Panc1 (cell line): ENCODE measurements at regions not wholly inside any gene's neighbourhood (a gene's known extent, or its start where the extent isn't known, plus 50 kb on each side); places are given as distances from the start of the nearest gene placed in this dataset.

Source experiments
- CTCF ChIP-seq: fragments of 450-650 bp; IDR thresholded peaks from 2 replicates; pipeline ENCODE4 v1.5.1; 2017; ENCODE audit warnings: mild to moderate bottlenecking
- POLR2AphosphoS5 ChIP-seq: IDR thresholded peaks from 2 replicates; pipeline ENCODE4 v1.6.1; 2012; ENCODE audit warnings: mild to moderate bottlenecking, low read depth, low read length, moderate library complexity
- TF ChIP-seq, protein P1 (sequence below), 2 experiments: IDR thresholded peaks; 2 replicates each; pipeline ENCODE4 v1.6.1; 2011 to 2012; ENCODE audit warnings: low read depth in 2 of 2, control low read depth in 1 of 2, low read length in 1 of 2, mild to moderate bottlenecking in 1 of 2, moderate library complexity in 1 of 2; ENCODE audit not compliant: insufficient read depth in 1 of 2

GRCh38 chr20:3339571-3339970 lies 67.9 kb downstream of the DNAAF9 start:
- TF ChIP-seq CTCF (no peak), POLR2AphosphoS5 (no peak)
- TF ChIP-seq, protein P1, sequence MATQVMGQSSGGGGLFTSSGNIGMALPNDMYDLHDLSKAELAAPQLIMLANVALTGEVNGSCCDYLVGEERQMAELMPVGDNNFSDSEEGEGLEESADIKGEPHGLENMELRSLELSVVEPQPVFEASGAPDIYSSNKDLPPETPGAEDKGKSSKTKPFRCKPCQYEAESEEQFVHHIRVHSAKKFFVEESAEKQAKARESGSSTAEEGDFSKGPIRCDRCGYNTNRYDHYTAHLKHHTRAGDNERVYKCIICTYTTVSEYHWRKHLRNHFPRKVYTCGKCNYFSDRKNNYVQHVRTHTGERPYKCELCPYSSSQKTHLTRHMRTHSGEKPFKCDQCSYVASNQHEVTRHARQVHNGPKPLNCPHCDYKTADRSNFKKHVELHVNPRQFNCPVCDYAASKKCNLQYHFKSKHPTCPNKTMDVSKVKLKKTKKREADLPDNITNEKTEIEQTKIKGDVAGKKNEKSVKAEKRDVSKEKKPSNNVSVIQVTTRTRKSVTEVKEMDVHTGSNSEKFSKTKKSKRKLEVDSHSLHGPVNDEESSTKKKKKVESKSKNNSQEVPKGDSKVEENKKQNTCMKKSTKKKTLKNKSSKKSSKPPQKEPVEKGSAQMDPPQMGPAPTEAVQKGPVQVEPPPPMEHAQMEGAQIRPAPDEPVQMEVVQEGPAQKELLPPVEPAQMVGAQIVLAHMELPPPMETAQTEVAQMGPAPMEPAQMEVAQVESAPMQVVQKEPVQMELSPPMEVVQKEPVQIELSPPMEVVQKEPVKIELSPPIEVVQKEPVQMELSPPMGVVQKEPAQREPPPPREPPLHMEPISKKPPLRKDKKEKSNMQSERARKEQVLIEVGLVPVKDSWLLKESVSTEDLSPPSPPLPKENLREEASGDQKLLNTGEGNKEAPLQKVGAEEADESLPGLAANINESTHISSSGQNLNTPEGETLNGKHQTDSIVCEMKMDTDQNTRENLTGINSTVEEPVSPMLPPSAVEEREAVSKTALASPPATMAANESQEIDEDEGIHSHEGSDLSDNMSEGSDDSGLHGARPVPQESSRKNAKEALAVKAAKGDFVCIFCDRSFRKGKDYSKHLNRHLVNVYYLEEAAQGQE (IDR thresholded peaks at IDR 0.05; ENCODE audit: insufficient read depth in 1 of 2, low read depth in 2 of 2, low read length in 1 of 2) = no peak
